ENCODE measurements at regions not wholly inside any gene's neighbourhood (a gene's known extent, or its start where the extent isn't known, plus 50 kb on each side); places are given as distances from the start of the nearest gene placed in this dataset.

DNA sequence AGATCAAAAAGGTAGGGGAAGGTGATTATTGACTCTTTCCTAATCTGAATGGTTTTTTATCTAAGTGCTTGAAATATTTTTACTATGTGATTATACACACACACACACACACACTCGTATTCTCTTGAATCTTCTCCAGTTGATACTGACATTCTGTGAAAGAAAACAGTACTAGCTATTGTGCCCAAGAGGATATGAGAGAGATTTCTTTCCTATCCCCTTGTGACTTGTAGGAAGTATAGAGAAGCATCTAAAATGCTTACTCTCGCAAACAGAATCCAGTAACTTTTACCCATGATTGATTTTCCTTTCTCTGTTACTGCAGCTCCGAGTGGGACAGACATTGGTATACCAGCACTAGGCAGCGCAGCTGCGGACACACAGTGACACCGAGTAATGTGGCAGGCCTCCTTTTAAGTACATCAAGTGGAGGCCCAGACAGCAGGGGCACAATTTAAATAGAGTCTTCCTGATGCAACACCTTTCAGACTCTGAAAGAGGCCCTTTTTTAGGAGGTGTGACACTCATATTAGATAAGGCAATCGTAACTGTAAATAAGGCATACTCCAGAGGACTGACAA is 421.0 kb upstream of the CNTN4 start:
- DNase-seq (ENCODE audit: low spot score in 2 of 2) (no peak), FAIRE-seq (no peak)

DNA sequence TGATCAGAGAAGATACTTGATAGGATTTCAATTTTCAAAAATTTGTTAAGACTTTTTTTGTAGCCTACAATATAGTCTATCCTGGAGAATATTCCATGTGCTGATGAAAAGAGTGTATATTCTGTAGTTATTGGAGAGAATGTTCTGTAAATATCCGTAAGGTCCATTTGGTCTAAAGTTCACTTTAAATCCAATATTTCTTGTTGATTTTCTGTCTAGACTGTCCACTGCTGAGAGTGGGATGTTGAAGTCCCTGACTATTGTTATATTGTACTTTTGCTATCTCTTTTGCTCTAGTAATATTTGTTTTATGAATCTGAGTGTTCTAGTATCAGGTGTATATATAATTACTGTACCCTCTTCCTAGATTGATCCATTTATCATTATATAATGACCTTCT is 406.2 kb upstream of the CNTN4 start:
- FAIRE-seq, result no peak
- DNase-seq (ENCODE audit: low spot score in 2 of 2), result no peak

DNA sequence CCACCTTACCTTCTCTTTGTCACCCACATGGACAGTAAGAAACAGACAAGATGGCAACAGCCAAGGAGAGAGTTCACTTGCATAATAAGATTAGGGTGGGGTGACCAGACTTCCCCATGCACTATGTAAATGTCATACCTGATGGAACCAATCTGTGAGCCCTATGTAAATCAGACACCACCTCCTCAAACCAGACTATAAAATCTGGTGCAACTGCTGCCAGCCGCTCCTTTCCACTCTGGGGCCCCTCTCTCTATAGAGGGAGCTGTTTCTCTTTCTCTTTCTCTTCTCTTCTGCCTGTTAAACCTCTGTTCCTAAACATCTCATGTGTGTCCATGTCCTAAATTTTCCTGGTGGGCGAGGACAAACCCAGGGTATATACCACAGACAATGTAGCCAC is 405.5 kb upstream of the CNTN4 start:
- no peak for FAIRE-seq

DNA sequence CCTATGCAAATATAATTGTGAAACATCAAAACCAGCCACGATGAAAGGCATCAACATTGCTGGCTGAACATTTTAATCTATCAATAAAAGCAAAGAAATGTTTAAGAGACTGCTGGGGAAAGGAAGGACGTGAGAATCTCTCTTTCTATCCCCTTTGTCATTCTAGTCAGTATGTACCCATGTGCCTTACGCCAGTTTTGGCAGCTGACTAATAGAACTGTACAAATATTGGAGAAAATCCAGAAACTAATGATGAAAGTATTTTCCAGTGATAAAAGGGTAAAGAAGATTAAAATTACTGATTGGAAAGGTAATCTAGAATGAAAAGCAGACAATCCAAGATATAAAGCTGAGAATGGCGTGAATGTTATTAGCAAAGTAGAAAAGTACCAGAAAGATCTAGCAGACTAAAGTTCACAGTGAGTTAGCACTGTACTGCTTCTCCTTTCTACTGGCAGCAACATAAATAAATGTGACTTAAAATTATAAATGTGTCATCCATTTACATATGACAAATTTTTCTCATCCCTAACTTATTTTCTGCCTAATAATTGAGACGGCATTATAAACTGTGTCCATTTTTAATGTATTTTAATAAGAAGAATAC is 401.9 kb upstream of the CNTN4 start:
- no peak for FAIRE-seq
- no peak for DNase-seq (ENCODE audit: low spot score in 2 of 2)

More for the DNA sequence above, 405.5 kb upstream of the CNTN4 start:
- DNase-seq (ENCODE audit: low spot score in 2 of 2), result no peak

DNA sequence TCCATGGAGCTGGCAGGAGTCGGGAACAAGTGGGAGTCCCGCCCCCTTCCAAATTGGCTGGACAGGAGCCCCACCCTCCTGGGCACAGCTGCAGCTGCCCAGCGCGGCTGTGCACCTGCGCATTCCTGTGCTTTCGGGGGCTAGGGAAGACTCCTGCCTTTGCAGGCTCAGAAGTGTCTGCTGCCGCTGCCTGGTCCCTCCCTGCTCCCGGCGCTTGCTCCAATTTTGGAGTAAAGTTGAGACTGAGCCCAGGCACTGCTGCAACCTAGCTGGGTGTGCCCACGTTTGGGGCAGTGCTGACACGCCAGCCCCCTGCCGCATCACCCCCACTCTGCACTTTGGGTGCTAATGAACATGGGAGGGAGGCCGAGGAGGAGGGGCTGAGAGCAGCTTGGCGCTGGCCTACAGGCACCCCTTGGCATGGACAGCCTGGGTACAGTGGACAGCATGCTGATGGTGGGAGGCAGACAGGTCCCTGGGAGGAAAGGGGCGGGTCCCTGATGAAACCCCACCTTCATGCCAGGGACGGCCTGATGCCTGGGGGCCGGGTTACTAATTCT is 399.2 kb upstream of the CNTN4 start:
- FAIRE-seq, result no peak

GRCh38 chr3:1700650-1701049 is 398.0 kb upstream of the CNTN4 start:
- no peak for FAIRE-seq
- DNase-seq (ENCODE audit: low spot score in 2 of 2), result no peak

More for the DNA sequence above, 399.2 kb upstream of the CNTN4 start:
- DNase-seq (ENCODE audit: low spot score in 2 of 2), result no peak

DNA sequence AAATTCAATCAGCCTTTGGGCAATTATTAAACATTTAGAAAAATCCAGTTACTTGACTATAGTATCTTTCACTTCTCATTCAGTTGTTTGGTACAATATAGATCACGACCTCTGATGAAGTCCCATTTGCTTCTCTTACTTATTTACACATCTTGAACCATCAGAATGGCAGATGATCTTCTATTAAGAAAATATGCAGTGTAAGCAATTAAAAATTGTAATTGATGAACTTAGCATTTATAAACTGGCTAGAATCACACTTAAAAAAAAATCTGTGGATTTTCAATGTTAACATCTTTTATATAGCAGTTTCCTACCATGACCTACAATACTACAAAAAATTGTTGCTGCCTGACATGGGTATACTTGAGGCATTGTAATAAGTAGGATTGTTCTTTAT is 395.5 kb upstream of the CNTN4 start:
- no peak for FAIRE-seq
- no peak for DNase-seq (ENCODE audit: low spot score in 2 of 2)

GRCh38 chr3:1710663-1711062 is 388.0 kb upstream of the CNTN4 start:
- FAIRE-seq, result no peak
- no peak for DNase-seq (ENCODE audit: low spot score in 2 of 2)

GRCh38 chr3:1717524-1717923 is 381.1 kb upstream of the CNTN4 start:
- no peak for DNase-seq (ENCODE audit: low spot score in 2 of 2)
- no peak for FAIRE-seq

GRCh38 chr3:1723726-1724125 is 374.9 kb upstream of the CNTN4 start:
- FAIRE-seq (no peak), DNase-seq (ENCODE audit: low spot score in 2 of 2) (no peak)

GRCh38 chr3:1726741-1727140 is 371.9 kb upstream of the CNTN4 start:
- DNase-seq (ENCODE audit: low spot score in 2 of 2) (no peak), FAIRE-seq (no peak)

GRCh38 chr3:1727242-1727641 is 371.4 kb upstream of the CNTN4 start:
- FAIRE-seq (no peak), DNase-seq (ENCODE audit: low spot score in 2 of 2) (no peak)

DNA sequence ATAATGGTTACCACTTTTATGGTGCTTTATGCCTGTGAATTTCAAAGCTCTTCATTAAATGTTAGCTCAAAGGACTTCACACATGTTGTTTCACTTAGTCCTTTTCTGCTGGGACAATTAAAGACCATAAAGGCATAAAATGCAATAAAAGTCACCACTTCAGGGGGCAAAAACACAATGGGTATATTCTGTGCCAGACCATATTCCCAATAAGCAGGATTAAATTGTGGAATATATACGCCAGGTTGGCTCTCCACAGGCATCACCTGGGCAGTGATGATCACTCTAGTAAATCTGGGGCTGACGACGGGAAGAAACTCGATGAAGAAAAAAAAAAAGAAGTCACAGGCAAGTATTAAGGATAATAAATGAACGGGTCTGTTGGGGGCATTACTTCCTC is 370.2 kb upstream of the CNTN4 start:
- no peak for DNase-seq (ENCODE audit: low spot score in 2 of 2)
- FAIRE-seq, result no peak

GRCh38 chr3:1734494-1735122 is 364.1 kb upstream of the CNTN4 start:
- DNase-seq (ENCODE audit: low spot score in 2 of 2), result no peak
- FAIRE-seq, result no peak

- DNase-seq (ENCODE audit: low spot score in 2 of 2), result no peak
- FAIRE-seq, result no peak
Observed at GRCh38 chr3:1752205-1752604, 346.5 kb upstream of the CNTN4 start.

DNA sequence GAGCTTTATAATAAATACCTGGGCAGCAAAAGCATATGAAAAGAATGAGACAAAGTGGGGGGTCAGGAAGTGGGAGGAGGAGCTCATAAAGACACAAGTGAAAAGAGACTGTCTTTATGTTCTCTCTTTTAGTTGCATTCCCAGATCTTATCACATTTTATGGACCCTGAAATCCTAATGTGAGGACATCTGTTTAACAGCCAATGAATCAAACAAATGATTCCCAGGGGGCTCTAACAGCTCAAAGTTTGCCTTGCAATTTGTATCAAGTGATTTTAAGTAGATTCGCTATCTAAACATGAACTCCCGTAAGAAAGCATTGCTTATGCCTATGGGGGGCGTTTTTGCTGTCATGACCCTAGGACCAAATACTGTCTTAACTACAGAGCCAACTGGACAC is 332.3 kb upstream of the CNTN4 start:
- DNase-seq (ENCODE audit: low spot score in 2 of 2), result no peak
- FAIRE-seq, result no peak

DNA sequence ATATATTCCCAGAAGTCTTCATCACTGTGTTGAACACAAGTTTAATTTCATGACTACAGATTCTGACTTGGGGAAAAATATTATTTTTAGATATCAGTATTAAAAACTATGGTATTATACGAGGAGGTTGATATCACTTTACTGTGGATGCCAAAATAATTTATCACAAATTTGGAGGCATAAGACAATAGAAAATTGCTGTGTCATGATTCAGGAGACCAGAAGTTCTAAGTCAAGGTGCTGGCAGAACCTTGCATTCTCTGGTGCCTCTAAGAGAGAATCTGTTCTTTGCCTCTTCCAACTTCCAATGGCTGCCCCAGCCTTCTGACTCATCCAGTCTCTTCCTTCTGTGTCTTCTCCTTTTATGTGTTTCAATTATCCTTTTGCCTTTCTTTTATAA is 325.0 kb upstream of the CNTN4 start:
- FAIRE-seq, result no peak

DNA sequence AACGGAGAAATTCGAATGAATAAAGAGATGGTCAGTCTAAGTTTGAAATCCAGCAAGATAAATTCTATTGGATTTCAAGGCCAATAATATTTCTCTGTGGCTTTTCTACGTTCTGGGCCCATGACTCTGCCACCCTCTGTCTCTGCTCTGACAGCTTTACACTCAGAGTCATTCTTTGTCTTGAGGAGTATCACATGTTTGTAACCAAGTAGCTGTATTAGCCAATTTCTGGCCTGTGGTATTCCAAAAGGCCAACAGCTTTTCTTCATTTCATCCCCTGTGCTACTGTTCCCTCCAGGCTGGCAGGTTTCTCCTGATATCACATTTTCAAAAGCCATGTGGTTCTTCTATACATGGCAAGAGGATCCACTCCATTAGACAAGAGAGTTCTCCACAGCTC is 324.1 kb upstream of the CNTN4 start:
- FAIRE-seq, result no peak
- DNase-seq (ENCODE audit: low spot score in 2 of 2), result no peak

More for the DNA sequence above, 325.0 kb upstream of the CNTN4 start:
- no peak for DNase-seq (ENCODE audit: low spot score in 2 of 2)

- DNase-seq (ENCODE audit: low spot score in 2 of 2) (no peak), FAIRE-seq (no peak)
Observed at GRCh38 chr3:1775321-1775720, 323.3 kb upstream of the CNTN4 start.

DNA sequence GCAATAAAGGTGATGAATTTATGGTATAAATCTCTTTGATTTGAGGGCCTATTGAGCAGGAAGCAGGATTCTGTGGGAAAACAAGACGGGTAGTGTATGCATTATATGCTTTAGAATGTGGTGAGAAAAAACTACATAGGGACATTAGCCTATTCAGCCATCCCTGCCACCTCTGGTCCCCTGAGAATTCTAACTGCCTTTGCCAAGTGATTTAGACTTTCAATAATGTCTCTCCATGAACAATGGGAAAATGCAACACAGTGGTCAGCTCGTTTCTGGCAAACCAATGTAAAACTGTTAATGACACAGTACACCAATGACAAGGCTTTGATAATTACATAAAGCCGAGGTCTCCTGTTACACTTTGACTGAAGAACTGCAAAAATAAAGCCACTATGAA is 314.7 kb upstream of the CNTN4 start:
- no peak for DNase-seq (ENCODE audit: low spot score in 2 of 2)
- no peak for FAIRE-seq

GRCh38 chr3:1787094-1787493 is 311.6 kb upstream of the CNTN4 start:
- no peak for FAIRE-seq
- DNase-seq (ENCODE audit: low spot score in 2 of 2), result no peak

DNA sequence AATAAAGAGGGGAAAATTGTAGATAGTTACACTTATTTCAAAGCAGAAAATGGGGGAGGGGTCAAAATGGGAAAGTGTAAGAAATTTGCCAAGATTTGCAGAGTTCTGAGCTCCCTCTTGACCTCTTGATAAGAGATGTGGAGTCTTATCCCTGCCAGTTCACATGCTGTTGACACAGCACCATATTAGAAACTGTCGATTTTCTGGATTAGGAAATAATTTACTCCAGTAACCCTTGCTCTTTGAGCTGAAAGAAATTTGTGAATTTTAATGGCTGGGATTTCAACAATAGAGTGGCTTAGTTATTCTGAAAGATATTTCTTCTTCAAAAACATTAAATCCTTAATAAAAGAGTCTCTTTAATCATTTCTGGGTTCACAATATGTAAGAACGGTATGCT is 306.2 kb upstream of the CNTN4 start:
- FAIRE-seq (no peak), DNase-seq (ENCODE audit: low spot score in 2 of 2) (no peak)

Data from frontal cortex (tissue), 3 donors.